ENCODE measurements at regions not wholly inside any gene's neighbourhood (a gene's known extent, or its start where the extent isn't known, plus 50 kb on each side); places are given as distances from the start of the nearest gene placed in this dataset.

DNA sequence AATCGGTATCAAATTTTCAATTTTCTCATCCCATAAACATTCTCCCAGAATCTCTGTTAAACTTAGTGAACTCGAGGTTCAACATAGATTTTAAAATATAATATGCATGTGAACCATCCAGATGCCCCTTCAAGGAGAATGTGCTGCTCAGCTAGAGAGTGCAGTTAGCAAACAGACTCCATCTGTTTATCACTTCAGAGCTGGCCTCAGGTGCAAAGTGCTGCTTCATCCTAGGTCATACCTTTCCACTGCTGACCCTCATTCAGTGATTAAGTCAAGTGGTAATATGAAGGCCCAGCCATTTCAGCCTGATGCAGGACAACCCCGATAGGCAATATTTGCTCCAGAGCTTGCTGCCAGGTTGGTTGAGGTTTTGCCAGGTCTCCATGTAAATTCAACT lies 339.0 kb upstream of the POU5F2 start:
- H3K4me3 ChIP-seq (ENCODE audit: insufficient read depth, low read length), result no peak overlapping the region
- H3K36me3 ChIP-seq (ENCODE audit: insufficient read depth, low read length), result no peaks in the 10 kb centered on the region
- H3K27me3 ChIP-seq (ENCODE audit: insufficient read depth, low read length), result no peaks in the 10 kb centered on the region
- no peaks in the 10 kb centered on the region for H3K9me3 ChIP-seq (ENCODE audit: low read depth, low read length)
- peaks cover 20% of the 10 kb centered on the region for H3K79me2 ChIP-seq (ENCODE audit: insufficient read depth, low read length)
- H3K4me2 ChIP-seq (ENCODE audit: insufficient read depth, low read length), result no peak overlapping the region
- no peak overlapping the region for H2AFZ ChIP-seq (ENCODE audit: low read length)
- H3K4me1 ChIP-seq (ENCODE audit: insufficient read depth, low read length), result no peaks in the 10 kb centered on the region
- TF ChIP-seq, protein P1, sequence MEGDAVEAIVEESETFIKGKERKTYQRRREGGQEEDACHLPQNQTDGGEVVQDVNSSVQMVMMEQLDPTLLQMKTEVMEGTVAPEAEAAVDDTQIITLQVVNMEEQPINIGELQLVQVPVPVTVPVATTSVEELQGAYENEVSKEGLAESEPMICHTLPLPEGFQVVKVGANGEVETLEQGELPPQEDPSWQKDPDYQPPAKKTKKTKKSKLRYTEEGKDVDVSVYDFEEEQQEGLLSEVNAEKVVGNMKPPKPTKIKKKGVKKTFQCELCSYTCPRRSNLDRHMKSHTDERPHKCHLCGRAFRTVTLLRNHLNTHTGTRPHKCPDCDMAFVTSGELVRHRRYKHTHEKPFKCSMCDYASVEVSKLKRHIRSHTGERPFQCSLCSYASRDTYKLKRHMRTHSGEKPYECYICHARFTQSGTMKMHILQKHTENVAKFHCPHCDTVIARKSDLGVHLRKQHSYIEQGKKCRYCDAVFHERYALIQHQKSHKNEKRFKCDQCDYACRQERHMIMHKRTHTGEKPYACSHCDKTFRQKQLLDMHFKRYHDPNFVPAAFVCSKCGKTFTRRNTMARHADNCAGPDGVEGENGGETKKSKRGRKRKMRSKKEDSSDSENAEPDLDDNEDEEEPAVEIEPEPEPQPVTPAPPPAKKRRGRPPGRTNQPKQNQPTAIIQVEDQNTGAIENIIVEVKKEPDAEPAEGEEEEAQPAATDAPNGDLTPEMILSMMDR (IDR thresholded peaks at IDR 0.05; ENCODE audit: extremely low read depth, low read depth, low read length), result no peak
- no peak for DNase-seq (ENCODE audit: insufficient read length, low spot score, missing footprints)
- no peak overlapping the region for H3K27ac ChIP-seq (ENCODE audit: low read depth, low read length)
- no peaks in the 10 kb centered on the region for H4K20me1 ChIP-seq (ENCODE audit: insufficient read depth, low read length)

DNA sequence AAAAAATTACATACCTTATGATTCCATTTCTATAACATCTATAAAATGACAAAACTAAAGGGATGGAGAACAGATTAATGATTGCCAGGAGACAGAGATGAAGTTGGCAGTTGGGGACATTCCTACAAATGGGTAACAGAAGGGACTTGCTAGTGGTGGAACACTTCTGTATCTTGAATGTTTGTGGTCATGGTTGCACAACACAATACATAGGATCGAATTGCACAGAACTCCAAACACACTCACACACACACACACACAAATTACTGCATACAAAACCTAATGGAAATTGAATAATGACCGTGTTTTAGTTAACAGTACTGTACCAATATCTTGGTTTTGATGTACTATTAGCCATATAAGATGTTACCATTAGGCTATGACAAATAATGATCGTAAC lies 330.7 kb upstream of the POU5F2 start:
- H2AFZ ChIP-seq (ENCODE audit: low read length), result no peak overlapping the region
- H3K79me2 ChIP-seq (ENCODE audit: insufficient read depth, low read length), result peaks cover 10% of the 10 kb centered on the region
- H3K4me3 ChIP-seq (ENCODE audit: insufficient read depth, low read length), result no peak overlapping the region
- H3K27ac ChIP-seq (ENCODE audit: low read depth, low read length), result no peak overlapping the region
- DNase-seq (ENCODE audit: insufficient read length, low spot score, missing footprints), result no peak
- TF ChIP-seq, protein P1 (IDR thresholded peaks at IDR 0.05; ENCODE audit: extremely low read depth, low read depth, low read length), result no peak
- no peaks in the 10 kb centered on the region for H3K27me3 ChIP-seq (ENCODE audit: insufficient read depth, low read length)
- H4K20me1 ChIP-seq (ENCODE audit: insufficient read depth, low read length), result peaks cover 3% of the 10 kb centered on the region
- no peaks in the 10 kb centered on the region for H3K4me1 ChIP-seq (ENCODE audit: insufficient read depth, low read length)
- no peak overlapping the region for H3K4me2 ChIP-seq (ENCODE audit: insufficient read depth, low read length)
- no peaks in the 10 kb centered on the region for H3K9me3 ChIP-seq (ENCODE audit: low read depth, low read length)
- no peaks in the 10 kb centered on the region for H3K36me3 ChIP-seq (ENCODE audit: insufficient read depth, low read length)

DNA sequence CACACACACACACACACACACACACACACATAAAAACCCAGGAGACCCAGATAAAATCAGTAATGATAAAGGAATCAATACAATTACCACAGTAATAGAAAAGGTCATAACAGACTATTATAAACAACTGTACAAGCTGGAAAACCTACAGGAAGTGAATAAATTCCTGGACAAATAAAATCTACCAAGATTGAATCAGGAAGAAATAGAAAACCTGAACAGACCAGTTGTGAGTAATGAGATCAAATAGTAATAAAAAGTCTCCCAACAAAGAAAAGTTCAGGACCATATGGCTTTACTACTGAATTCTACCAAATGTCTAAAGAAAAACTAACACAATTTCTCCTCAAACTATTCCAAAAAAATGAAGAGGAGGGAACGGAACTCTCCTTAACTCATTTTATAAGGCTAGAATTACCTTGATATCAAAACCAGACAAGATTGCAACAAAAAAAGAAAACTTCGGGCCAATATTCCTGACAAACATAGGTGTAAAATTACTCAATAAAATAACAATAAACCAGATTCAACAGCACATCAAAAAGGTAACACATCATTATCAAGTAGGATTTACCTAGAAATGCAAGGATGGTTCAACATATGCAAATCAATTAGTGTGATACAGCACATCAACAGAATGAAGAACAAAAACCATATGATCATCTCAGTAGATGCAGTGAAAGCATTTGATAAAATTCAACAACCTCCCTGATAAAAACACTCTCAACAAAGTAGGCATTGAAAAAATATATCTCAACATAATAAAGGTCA lies 325.2 kb upstream of the POU5F2 start:
- peaks cover 11% of the 10 kb centered on the region for H4K20me1 ChIP-seq (ENCODE audit: insufficient read depth, low read length)
- H3K27me3 ChIP-seq (ENCODE audit: insufficient read depth, low read length), result no peaks in the 10 kb centered on the region
- H3K79me2 ChIP-seq (ENCODE audit: insufficient read depth, low read length), result peaks cover 46% of the 10 kb centered on the region
- TF ChIP-seq, protein P1 (IDR thresholded peaks at IDR 0.05; ENCODE audit: extremely low read depth, low read depth, low read length), result no peak
- no peak for DNase-seq (ENCODE audit: insufficient read length, low spot score, missing footprints)
- no peak overlapping the region for H3K4me3 ChIP-seq (ENCODE audit: insufficient read depth, low read length)
- no peak overlapping the region for H3K4me2 ChIP-seq (ENCODE audit: insufficient read depth, low read length)
- no peak overlapping the region for H2AFZ ChIP-seq (ENCODE audit: low read length)
- no peak overlapping the region for H3K27ac ChIP-seq (ENCODE audit: low read depth, low read length)
- H3K36me3 ChIP-seq (ENCODE audit: insufficient read depth, low read length), result no peaks in the 10 kb centered on the region
- H3K9me3 ChIP-seq (ENCODE audit: low read depth, low read length), result no peaks in the 10 kb centered on the region
- H3K4me1 ChIP-seq (ENCODE audit: insufficient read depth, low read length), result no peaks in the 10 kb centered on the region

DNA sequence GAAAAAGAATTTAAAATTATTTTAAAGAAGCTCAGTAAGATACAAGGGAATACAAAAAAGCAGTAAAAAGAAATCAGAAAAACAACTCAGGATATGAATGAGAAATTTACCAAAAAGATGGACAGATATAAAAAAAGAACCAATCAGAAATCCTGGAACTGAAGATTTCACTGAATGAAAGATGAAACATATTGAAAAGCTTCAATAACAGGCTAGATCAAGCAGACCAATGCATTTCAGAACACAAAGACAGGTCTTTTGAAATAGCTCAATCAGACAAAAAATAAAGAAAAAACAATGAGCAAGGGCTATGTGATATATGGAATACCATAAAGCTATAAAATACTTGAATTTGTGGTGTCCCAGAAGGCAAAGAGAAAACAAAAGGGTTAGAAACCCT lies 322.6 kb upstream of the POU5F2 start:
- TF ChIP-seq, protein P1 (IDR thresholded peaks at IDR 0.05; ENCODE audit: extremely low read depth, low read depth, low read length), result no peak

More for the DNA sequence above, 322.6 kb upstream of the POU5F2 start:
- no peak overlapping the region for H3K4me3 ChIP-seq (ENCODE audit: insufficient read depth, low read length)
- no peak for DNase-seq (ENCODE audit: insufficient read length, low spot score, missing footprints)
- no peak overlapping the region for H3K27ac ChIP-seq (ENCODE audit: low read depth, low read length)
- no peaks in the 10 kb centered on the region for H3K9me3 ChIP-seq (ENCODE audit: low read depth, low read length)
- no peaks in the 10 kb centered on the region for H3K4me1 ChIP-seq (ENCODE audit: insufficient read depth, low read length)
- H3K79me2 ChIP-seq (ENCODE audit: insufficient read depth, low read length), result peaks cover 46% of the 10 kb centered on the region
- H3K27me3 ChIP-seq (ENCODE audit: insufficient read depth, low read length), result no peaks in the 10 kb centered on the region
- H3K36me3 ChIP-seq (ENCODE audit: insufficient read depth, low read length), result no peaks in the 10 kb centered on the region
- no peak overlapping the region for H3K4me2 ChIP-seq (ENCODE audit: insufficient read depth, low read length)
- no peak overlapping the region for H2AFZ ChIP-seq (ENCODE audit: low read length)
- H4K20me1 ChIP-seq (ENCODE audit: insufficient read depth, low read length), result peaks cover 11% of the 10 kb centered on the region
